HG03575 (cell line): ENCODE measurements at regions not wholly inside any gene's neighbourhood (a gene's known extent, or its start where the extent isn't known, plus 50 kb on each side); places are given as distances from the start of the nearest gene placed in this dataset.
"Not testable (repeated sequence)": the region's sequence is repeated elsewhere in the genome, so short reads cannot be mapped to it uniquely, and the experiment has no call there.

Source experiments
- ATAC-seq: cut with Tn5 transposase; IDR thresholded peaks from one replicate; pipeline ENCODE4 v1.9.1; 2021; ENCODE audit not compliant: unreplicated experiment, insufficient number of reproducible peaks, low FRiP score; ENCODE audit errors: extremely low read depth

- ATAC-seq, result no peak
Measured at GRCh38 chr2:209307161-209308001, 116.5 kb upstream of the MAP2 start.

- no peak for ATAC-seq
Measured at GRCh38 chr2:209308415-209308814, 115.4 kb upstream of the MAP2 start.

- no peak for ATAC-seq
Measured at GRCh38 chr2:209311948-209312347, 111.9 kb upstream of the MAP2 start.

- not testable (repeated sequence) for ATAC-seq
Measured at GRCh38 chr2:209312450-209312849, 111.4 kb upstream of the MAP2 start.

GRCh38 chr2:209314653-209315052 lies 109.2 kb upstream of the MAP2 start:
- no peak for ATAC-seq

GRCh38 chr2:209316141-209316540 lies 107.7 kb upstream of the MAP2 start:
- no peak for ATAC-seq

- ATAC-seq, result no peak
Measured at GRCh38 chr2:209321076-209321475, 102.8 kb upstream of the MAP2 start.

GRCh38 chr2:209321581-209321980 lies 102.3 kb upstream of the MAP2 start:
- ATAC-seq, result no peak

- ATAC-seq, result no peak
Measured at GRCh38 chr2:209322041-209322440, 101.8 kb upstream of the MAP2 start.

GRCh38 chr2:209322905-209323512 lies 100.8 kb upstream of the MAP2 start:
- ATAC-seq, result no peak

GRCh38 chr2:209323738-209324137 lies 100.1 kb upstream of the MAP2 start:
- ATAC-seq, result no peak

- no peak for ATAC-seq
Measured at GRCh38 chr2:209324281-209324680, 99.6 kb upstream of the MAP2 start.

- ATAC-seq, result no peak
Measured at GRCh38 chr2:209331291-209331844, 92.5 kb upstream of the MAP2 start.

GRCh38 chr2:209334188-209335017 lies 89.4 kb upstream of the MAP2 start:
- peak; percentile 71 for ATAC-seq

- no peak for ATAC-seq
Measured at GRCh38 chr2:209340522-209340921, 83.3 kb upstream of the MAP2 start.

- no peak for ATAC-seq
Measured at GRCh38 chr2:209344349-209344748, 79.5 kb upstream of the MAP2 start.

GRCh38 chr2:209348433-209348832 lies 75.4 kb upstream of the MAP2 start:
- ATAC-seq, result no peak

- ATAC-seq, result no peak
Measured at GRCh38 chr2:209351636-209352035, 72.2 kb upstream of the MAP2 start.

- ATAC-seq, result no peak
Measured at GRCh38 chr2:209358992-209359391, 64.9 kb upstream of the MAP2 start.
